Stimulated activated CD4-positive, alpha-beta T cell treated with anti-CD3 and anti-CD28 coated beads, Interleukin-12 subunit alpha, Interleukin-12 subunit beta, amount 100 ng/mL, for 48 hours (primary cell): ENCODE measurements at regions not wholly inside any gene's neighbourhood (a gene's known extent, or its start where the extent isn't known, plus 50 kb on each side); places are given as distances from the start of the nearest gene placed in this dataset.
A peak's percentile ranks its signal among the peaks of the same experiment; 100 is the strongest.
"Not testable (repeated sequence)": the region's sequence is repeated elsewhere in the genome, so short reads cannot be mapped to it uniquely, and the experiment has no call there.

Experiments
- DNase-seq, 3 donors: peaks; one replicate each; pipeline ENCODE4 v3.0.0-alpha.2; 2020; ENCODE audit warnings: low read depth in 2 of 3, low spot score in 1 of 3

DNA sequence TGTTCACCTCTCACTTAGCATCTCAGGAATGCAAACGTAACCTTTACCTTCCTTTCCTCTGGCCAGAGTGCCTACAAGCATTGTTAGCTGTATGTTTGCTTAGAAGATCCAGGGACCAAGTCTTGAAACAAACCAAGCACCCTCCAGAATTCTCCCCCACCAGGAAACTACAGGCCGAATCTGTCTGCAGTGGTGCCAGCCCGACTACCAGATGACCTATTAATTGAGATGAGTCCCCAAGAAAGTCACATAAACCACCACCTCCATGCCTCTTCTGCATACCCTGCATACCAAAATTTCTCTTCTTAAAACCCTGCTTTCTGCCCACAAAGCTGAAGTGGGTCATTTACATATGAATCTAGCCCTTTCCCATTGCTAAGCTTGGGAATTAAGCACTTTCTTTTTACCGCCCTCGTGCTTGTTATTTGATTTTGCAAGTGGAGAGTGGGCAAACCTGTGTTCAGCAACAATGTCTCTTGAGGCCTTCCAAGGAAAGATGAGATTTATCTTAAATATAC, 1239.1 kb downstream of the CDH12 start:
- DNase-seq: no peak

DNA sequence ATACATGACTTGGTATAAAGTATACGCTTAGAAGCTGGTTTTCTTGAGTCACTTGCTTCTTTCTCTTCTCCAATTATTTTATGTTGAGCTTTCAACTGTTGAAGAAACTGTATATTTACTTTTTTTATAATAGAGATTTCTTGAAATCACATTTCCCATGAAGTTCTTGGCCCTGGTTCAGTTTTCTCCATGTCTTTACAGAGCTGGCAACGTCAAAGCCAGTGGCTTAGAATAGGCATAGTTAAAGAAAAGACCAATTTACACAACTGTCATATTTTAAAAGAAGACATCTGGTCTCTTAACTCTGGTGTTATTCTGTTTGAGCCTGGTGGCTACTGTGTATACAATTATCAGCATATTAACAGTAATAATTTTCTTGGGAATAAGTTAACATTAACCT, 1249.3 kb downstream of the CDH12 start:
- no peak for DNase-seq

DNA sequence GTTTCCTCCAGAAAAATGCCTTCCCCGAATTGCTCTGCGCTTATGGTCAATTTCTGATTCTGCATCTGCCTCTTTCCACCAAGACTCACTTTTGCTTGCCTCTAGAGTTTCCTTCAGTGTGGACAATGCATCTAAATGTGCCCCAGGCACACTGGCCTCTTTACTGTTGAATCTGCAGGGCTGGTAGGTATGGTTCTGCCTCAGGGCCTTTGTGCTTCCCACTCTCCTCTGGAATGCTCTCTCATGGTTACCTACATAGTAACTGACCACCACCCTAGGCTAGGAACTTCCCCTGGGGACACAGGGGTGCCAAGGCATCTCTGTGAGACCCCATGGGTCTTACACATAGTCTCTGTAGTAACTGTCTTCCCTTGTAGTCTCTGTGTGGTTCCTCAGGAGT, 1258.6 kb downstream of the CDH12 start:
- no peak for DNase-seq

DNA sequence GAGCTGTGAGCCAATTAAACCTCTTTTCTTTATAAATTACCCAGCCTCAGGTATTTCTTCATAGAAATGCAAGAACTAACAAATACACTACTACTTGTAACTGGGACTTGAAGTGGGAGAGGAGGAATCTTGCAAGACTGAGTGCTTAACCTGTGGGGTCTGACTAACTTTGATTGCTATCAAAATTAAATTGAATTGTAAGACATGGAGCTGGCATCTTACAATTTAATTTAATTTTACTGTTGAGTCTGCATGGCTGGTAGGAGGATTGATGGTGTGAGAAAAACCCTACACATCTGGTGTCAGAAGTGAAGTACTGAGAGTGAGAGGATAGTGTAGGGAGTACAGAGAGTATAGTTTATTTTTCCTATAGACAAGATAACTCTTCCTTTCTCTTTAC, 1259.9 kb downstream of the CDH12 start:
- no peak for DNase-seq

DNA sequence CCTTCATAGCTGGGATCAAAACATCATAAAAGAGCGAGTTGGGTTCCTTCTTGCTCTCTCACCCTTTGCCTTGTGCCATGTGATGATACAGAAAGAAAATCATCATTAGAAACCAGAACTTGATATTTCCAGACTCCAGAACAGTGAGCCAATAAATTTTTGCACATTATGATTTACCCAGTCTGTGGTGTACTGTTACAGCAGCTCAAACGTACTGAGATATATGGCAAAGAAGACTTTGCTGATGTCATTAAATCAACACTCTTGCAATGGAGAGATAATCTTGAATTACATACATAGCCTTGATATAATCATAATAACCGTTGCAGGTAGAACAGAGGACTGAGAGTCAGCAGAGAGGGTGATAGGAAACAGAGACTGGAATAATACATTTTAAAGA, 1271.6 kb downstream of the CDH12 start:
- no peak for DNase-seq

DNA sequence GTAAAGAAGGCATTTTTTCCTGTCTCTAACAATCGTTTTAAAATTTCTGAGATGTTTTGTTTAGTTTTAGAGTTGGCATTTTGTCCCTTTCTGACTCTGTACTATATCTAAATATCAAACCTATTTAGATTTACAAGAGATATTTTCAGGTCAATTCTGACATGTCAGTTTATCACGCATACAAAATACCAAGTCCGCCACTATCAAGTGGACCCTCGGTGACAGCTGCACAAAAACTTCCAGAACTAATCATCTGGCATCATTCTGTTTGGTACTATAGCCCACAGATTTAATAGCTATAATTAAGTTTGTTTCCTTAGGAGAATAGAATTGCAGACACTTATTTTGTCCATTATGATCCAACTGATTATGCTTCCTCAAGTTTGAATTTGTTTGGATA, 1278.2 kb downstream of the CDH12 start:
- no peak for DNase-seq

DNA sequence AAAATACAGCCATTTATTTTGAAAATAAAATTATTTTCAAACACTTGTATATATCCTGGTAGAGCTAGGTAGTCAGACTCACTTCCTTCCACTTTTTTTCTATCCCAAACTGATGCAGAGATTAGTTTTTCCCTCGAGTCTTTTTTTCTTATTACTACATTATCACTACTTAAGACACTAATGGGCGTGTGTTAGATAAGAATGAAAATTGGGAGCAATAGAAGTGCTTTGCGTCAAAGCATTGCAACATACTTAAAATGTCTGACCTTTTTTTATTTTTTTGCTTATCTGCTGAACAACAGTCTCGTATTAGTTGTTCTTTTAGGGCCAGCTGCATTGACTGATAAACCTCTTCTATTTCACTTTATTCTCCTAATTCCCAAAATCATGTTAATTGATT, 1278.7 kb downstream of the CDH12 start:
- DNase-seq: no peak

DNA sequence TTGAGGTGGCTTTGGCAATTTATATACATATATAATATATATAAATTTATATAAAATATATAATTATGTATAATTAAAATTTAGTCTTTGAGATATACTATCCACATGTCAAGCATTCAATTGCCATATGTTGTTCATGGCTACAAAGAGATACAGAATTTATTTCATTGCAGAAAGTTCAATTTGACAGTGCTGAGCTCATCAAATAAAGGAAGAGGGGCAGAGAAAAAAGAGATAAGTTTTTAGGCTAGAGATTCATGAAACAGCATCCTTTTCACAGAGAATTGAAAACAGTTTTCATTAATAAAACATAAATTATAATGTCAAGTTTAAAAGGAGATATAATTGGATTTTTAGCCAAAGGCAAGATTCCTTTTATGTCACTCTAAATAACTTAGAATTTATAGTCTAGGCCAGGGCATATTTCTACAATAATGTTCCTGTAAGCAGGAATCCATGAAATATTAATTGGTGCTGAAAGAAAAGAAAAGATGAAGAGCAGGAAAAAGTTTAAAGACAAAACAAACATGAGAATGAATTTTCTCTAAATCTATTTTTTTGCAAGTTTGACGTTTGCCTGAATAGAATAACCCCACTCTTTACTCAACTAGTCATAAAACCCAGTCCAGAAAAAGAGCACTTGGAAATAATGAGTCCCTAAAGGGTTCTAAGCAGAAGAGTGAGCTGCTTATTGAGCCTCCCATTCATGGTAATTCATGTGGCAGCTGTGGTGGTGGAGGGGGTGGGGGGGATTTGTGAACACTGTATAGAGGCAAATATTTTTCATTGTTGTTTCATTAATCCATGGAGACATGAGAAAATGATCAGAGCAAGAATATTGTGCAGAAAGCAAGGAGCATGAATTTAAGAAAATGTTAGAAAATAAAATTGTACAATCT, 1279.5 kb downstream of the CDH12 start:
- DNase-seq: no peak

DNA sequence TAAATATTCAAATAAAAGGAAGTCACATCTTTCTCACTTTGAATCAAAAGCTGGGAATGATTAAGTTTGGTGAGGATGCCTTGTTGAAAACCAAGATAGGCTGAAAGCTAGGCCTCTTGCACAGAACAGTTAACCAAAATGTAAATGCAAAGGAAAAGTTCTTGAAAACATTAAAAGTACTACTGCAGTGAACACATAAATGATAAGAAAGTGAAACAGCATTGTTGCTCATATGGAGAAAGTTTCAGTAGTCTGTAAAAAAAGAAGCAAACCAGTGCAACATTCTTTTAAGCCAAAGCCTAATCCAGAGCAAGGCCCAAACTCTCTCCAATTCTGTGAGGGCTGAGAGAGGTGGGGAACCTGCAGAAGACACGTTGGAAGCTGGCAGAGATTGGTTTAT, 1281.9 kb downstream of the CDH12 start:
- DNase-seq: not testable (repeated sequence)

DNA sequence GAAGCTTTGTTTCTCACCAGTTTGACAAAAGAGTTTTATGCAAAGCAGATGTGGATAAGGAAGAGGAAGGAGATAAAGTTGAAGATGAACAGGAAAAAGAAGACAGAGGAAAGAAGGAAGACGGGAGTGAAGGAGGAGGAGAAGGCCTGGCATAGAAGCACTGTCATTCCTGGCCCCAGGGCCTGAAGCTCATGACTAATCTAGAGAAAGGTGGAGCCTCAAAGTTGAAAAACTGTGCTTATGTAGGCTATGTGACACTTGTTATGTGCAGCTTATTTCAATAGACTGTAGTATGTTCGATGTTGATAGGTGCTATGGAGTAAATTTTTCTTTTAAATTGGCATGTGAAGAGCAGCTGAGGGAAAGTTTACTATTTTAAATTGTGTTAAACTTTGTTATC, 1294.0 kb downstream of the CDH12 start:
- DNase-seq: not testable (repeated sequence)

DNA sequence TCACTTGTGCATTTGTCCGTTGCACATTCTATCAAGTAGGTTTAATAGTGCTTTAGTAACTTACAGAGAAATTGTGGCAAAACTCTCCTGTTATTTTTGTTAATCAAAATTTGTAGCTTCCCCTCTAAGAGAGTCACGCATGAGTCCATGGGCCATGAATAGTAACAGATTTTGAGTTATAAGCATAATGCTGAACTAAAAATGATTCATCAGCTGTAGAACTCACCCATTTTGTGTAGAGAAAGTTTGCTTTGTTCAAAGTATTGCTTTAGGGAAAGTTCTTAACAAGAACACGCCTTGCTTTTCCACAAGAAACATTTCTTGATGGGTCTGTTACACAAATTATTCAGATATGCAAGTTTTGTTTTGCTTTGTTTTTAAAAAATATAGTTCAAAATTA, 1300.9 kb downstream of the CDH12 start:
- DNase-seq: not testable (repeated sequence)

DNA sequence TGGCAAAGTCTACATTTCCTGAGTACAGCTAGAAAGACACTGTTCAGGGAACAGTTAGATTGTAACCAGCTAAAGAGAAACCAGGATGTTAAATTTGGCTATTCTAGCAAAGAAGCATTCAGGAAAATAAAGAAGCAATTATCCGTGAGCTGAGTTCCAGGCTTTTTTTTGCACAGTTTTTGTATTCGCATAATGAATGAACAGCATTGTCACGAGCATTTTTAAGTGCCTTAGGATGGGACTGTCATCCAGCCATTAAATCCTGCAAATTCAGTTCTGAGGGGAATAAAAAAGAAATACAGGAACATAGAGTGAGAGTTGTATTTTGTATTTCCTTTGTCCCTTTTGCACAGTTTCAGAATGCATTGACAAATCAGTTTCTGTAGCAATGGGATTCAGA, 1302.2 kb downstream of the CDH12 start:
- DNase-seq: not testable (repeated sequence)

DNA sequence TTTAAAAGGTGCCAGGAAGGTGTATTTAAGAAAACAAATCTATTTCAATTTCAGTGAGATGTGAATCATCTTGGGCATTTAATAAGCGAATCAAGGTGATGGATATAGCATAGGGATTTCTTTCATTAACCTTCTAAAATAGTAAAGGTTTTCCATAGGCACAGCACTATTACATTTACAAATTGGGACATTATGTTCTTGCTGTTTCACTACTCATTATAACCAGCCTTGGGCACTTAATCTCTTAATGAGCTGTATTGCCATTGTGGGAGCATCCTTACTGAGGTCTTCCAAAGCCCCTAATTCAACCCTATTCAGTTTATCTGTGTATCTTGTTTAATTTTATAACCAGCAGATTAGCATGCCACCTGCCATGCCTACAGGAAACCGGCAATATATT, 1305.5 kb downstream of the CDH12 start:
- DNase-seq: not testable (repeated sequence)

DNA sequence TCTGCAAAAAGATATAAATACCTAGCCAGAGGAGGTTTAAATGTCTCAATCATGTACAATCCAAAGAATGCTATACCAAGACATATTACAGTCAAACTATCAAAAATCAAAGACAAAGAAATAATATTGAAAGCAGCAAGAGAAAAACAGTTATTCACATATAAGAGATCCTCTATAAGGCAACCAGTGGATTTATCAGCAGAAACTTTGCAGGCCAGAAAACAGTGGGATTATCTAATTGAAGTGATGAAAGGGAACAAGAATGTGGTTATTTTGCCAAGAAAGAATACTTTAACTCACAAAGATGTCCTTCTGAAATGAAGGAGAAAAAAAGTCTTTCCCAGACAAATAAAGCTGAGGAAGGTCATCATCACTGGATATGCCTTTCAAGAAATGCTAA, 1318.0 kb downstream of the CDH12 start:
- not testable (repeated sequence) for DNase-seq

DNA sequence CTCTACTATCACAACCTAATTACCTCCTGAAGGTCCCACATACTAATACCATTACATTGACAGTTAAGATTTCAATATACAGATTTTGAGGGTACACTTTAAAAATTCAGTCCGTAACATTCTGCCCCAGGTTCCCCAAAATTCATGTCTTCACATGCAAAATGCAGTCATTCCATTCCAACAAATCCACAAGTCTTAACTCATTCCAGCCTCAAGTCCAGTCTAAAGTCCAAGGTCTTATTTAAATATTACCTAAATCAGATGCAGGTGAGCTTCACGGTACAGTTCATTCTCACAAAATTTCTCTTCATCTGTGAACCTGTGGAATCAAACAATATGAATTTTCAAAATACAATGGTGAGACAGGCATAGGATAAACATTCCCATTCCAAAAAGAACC, 1332.0 kb downstream of the CDH12 start:
- not testable (repeated sequence) for DNase-seq

DNA sequence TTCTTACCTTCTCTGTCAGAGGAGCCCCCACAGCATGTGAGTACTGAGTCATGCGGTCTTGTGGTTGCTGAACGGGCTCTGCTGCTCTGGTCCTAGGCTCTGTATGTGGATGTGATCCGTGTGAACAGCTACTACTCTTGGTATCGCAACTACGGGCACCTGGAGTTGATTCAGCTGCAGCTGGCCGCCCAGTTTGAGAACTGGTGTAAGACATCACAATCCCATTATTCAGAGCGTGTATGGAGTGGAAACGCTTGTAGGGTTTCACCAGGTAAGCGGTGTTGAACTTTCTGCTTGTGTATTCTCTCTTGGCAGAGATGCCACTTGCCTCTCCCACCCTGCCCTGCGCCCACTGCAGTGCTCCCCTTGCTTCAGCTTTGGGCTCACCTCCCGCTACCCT, 1356.2 kb downstream of the CDH12 start:
- not testable (repeated sequence) for DNase-seq

DNA sequence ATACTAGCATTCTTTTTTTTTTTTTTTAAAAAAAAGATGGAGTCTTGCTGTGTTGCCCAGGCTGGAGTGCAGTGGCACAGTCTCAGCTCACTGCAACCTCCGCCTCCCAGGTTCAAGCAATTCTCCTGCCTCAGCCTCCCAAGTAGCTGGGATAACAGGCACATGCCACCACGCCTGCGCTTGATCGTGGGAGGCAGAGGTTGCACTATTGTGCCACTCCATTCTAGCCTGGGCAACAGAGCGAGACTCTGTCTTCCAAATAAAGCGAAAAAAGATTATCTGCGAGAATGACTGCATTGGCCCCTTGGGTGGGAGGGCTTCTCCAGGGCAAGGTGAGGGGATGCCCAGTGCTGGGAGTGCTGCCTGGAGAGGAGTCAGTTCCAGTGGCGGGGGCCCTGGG, 1357.1 kb downstream of the CDH12 start:
- DNase-seq: not testable (repeated sequence)

DNA sequence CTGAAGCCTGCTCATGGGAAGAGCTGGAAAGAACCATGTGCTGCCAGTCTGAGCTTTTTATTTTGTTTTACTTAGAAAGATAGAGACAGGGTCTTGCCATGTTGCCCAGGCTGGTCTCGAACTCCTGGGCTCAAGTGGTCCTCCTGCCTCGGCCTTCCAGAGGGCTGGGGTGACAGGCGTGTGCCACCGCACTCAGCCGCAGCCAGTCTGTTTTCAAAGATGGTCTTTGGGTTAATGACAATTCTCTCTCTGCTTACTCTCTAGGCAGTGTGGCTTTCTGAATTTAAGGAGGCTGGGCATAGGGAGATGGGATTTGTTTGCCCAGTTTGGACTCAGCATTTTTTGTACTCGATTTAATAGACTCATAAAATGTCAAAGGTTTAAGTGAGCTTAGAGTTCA, 1357.9 kb downstream of the CDH12 start:
- DNase-seq: not testable (repeated sequence)

DNA sequence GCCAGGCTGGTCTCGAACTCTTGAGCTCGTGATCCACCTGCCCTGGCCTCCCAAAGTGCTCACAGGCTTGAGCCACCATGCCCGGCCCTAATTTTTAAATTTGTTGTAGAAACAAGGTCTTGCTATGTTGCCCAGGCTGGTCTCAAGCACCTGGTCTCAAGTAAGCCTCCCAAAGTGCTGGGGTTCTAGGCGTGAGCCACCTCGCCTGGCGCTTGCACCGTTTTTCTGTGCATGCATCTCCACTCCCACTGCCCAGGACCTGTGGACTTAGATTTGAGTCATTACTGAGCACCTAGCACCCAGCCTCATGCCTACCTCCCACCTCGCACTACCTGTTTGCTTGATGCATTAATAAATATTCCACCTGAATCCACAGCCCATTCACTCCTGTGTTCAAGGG, 1359.1 kb downstream of the CDH12 start:
- DNase-seq: not testable (repeated sequence)

DNA sequence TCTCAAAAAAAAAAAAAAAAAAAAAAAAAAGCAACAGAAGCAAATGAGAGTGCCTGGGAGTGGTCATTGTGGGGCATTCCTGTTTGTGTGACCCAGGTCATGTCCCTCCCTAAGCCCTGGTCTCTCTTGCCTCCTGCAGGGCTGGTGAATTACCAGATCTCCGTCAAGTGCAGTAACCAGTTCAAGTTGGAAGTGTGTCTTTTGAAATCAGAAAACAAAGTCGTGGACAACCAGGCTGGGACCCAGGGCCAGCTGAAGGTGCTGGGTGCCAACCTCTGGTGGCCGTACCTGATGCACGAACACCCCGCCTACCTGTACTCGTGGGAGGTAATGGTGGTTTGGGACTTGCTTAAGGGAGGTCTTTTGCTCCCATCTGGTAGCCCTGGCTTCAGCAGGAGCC, 1362.0 kb downstream of the CDH12 start:
- not testable (repeated sequence) for DNase-seq

DNA sequence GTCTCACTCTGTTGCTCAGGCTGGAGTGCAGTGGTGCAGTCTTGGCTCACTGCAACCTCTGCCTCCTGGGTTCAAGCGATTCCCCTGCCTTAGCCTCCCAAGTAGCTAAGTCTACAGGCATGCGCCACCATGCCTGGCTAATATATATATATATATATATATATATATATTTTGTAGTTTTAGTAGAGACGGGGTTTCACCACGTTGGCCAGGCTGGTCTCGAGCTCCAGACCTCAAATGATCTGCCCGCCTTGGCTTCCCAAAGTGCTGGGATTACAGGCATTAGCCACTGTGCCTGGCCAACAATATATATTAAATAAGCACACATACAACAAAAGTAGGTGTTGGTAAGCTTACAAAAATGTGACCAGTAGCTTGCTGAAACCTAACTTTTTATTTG, 1364.3 kb downstream of the CDH12 start:
- DNase-seq: not testable (repeated sequence)

DNA sequence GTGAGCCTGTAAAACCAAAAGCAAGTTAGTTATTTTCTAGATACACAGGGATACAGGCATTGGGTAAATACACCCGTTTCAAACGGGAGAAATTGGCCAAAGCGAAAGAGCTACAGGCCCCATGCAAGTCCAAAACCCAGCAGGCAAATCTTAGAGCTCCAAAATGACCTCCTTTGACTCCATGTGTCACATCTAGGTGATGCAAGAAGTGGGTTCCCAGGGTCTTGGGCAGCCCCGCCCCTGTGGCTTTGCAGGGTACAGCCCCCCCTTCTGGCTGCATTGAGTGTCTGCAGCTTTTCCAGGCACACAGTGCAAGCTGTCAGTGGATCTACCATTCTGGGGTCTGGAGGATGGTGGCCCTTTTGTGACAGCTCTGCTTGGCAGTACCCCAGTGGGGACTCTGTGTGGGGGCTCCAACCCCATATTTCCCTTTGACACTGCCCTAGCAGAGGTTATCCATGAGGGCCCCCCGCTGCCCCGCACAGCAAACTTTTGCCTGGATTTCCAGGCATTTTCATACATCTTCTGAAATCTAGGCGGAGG, 1367.6 kb downstream of the CDH12 start:
- DNase-seq: peak in 2 of 3 donors; percentile 25 to 51
